GM20000 (cell line): ENCODE measurements at regions not wholly inside any gene's neighbourhood (a gene's known extent, or its start where the extent isn't known, plus 50 kb on each side); places are given as distances from the start of the nearest gene placed in this dataset.

Source experiments
- DNase-seq: peaks from one replicate; pipeline ENCODE4 v3.0.0; 2012; ENCODE audit warnings: low spot score
- TF ChIP-seq, protein P1 (sequence below): IDR thresholded peaks from 2 replicates; pipeline ENCODE4 v1.5.1; 2012; ENCODE audit warnings: mild to moderate bottlenecking, control low read depth; ENCODE audit errors: extremely low read depth, missing control alignments

- peak; percentile 96 for DNase-seq
Measured at GRCh38 chr6:138692058-138692977, 81.3 kb upstream of the CCDC28A start.

DNA sequence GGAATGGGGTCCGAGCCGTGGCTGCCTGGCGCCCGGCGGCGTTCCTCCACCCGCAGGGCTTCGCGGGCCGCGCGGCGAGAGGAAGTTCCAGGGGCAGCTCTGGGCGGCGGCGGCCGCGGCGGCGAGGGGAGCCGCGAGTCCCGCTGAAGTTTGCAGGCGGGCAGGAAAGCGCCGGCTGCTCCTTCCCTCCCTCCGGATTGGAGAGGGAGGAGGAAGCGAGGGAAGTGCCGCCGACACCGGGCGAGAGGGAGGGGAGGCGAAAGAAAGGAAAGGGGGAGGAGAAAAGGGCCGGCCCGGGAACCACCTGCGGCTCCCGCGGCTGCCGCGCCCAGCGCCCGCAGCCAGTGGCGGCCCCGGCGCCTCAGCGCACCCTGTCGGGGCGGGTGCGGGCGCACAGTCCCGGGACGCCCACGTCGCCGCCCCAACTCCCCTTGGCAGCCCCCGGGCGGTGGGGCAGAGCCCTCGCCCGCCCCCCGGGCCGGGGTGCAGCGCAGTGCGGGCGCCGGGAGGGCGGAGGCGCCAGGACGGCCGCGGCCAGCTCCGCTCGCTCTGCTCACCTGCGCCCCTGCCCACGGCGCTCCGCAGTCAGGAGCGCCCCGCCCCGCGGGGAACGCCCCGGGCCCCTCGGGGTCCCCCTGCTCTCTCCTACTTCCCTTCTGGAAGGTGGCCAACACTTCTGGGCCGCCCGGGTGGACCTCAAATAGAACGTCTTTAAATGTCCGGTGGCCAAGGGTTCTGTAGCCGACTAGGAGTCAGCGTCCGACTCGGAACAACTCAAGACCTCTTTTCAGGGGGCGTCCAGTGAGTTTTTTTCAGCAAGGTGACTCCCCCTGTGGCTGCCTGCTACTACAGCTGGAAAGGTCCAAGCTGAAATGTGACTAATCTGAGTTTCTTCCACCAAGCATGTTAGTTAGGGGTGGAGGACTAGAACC is 80.3 kb upstream of the CCDC28A start:
- DNase-seq: peak; percentile 84
- TF ChIP-seq, protein P1, sequence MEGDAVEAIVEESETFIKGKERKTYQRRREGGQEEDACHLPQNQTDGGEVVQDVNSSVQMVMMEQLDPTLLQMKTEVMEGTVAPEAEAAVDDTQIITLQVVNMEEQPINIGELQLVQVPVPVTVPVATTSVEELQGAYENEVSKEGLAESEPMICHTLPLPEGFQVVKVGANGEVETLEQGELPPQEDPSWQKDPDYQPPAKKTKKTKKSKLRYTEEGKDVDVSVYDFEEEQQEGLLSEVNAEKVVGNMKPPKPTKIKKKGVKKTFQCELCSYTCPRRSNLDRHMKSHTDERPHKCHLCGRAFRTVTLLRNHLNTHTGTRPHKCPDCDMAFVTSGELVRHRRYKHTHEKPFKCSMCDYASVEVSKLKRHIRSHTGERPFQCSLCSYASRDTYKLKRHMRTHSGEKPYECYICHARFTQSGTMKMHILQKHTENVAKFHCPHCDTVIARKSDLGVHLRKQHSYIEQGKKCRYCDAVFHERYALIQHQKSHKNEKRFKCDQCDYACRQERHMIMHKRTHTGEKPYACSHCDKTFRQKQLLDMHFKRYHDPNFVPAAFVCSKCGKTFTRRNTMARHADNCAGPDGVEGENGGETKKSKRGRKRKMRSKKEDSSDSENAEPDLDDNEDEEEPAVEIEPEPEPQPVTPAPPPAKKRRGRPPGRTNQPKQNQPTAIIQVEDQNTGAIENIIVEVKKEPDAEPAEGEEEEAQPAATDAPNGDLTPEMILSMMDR: no peak

More at GRCh38 chr6:138692058-138692977, 81.3 kb upstream of the CCDC28A start:
- TF ChIP-seq, protein P1: peak; percentile 77

DNA sequence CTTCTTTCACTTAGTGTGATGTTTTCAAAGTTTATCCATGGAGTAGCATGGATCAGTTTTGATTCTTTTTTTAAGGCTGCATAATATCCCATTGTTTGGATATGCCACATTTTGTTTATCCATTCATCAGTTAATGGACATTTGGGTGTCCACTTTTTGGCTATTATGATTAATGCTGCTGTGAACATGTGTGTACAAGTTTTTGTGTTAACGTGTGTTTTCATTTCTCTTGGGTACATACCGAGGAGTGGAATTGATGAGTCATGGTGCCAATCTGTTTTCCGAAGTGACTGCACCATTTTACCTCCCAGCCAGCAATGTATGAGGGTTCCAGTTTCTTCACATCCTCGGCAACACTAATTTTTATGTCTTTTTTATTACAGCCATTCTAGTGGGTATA is 78.4 kb upstream of the CCDC28A start:
- TF ChIP-seq, protein P1: no peak
- no peak for DNase-seq

GRCh38 chr6:138714493-138714892 is 59.1 kb upstream of the CCDC28A start:
- TF ChIP-seq, protein P1: no peak

DNA sequence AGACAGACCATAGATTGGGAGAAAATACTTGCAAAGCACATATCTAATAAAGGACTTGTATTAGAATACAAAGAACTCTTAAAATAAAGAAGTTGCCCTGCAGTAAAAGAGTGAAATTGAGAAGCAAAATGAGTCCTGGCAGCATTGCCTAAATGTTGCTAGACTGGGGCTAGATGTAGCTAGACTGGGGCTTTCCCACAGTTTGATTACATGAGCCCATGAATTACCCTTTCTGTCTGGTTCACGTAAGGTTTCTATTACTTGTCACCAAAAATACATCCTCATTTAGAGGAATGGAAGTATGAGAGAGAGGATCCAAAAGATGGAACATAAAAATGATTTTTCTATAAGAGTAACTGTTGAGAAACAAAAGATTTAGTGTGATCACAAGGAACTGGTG is 57.6 kb upstream of the CCDC28A start:
- TF ChIP-seq, protein P1: no peak
- peak; percentile 35 for DNase-seq

More at GRCh38 chr6:138714493-138714892, 59.1 kb upstream of the CCDC28A start:
- DNase-seq: no peak

DNA sequence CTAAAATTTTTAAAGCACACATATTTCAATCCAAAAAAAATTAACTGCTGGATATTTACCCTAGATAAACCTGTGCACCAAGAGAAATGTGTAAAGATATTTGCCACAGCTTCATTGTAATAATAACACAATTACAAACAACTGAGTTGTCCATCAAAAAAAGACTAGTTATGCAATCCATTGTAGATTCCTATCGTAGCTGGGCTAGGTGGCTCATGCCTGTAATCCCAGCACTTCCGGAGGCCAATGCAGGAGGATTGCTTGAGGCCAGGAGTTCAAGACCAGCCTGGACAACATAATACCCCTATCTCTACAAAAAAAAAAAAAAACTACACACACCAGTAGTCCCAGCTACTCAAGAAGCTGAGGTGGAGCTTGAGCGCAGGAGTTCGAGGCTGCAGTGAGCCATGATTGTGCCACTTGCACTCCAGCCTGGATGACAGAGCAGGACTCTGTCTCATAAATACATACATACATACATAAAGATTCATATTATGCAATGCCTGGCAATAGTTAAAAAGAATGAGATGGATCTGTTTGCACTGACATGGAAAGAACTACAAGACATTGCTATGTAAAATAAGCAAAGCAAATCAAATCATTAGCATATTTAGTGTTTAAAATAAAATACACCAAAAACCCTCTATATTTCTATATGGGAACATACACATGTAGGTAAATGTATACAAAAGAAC is 56.5 kb upstream of the CCDC28A start:
- DNase-seq: no peak
- TF ChIP-seq, protein P1: no peak
